ENCODE measurements at regions not wholly inside any gene's neighbourhood (a gene's known extent, or its start where the extent isn't known, plus 50 kb on each side); places are given as distances from the start of the nearest gene placed in this dataset.
A peak's percentile ranks its signal among the peaks of the same experiment; 100 is the strongest.

GRCh38 chr2:120546865-120547390, 188.7 kb upstream of the GLI2 start:
- Histone ChIP-seq H3K27ac (ENCODE audit: low read length) (no peak overlapping the region), H3K4me3 (ENCODE audit: low read length) (no peak overlapping the region)

GRCh38 chr2:120547662-120548061, 188.0 kb upstream of the GLI2 start:
- Histone ChIP-seq H3K4me1 (ENCODE audit: control insufficient read depth, low read depth, low read length) (no peaks in the 10 kb centered on the region), H3K4me3 (ENCODE audit: low read length) (no peak overlapping the region), H3K9ac (ENCODE audit: low read length) (no peak overlapping the region), H3K27me3 (ENCODE audit: control insufficient read depth, insufficient read depth, low read length) (peaks cover 30% of the 10 kb centered on the region), H3K9me3 (ENCODE audit: control insufficient read depth, low read depth, low read length) (no peaks in the 10 kb centered on the region), H3K36me3 (ENCODE audit: control insufficient read depth, low read depth, low read length) (no peaks in the 10 kb centered on the region), H3K27ac (ENCODE audit: low read length) (no peak overlapping the region)

More at GRCh38 chr2:120546865-120547390, 188.7 kb upstream of the GLI2 start:
- Histone ChIP-seq H3K9me3 (ENCODE audit: control insufficient read depth, low read depth, low read length) (no peaks in the 10 kb centered on the region), H3K9ac (ENCODE audit: low read length) (no peak overlapping the region), H3K27me3 (ENCODE audit: control insufficient read depth, insufficient read depth, low read length) (peaks cover 23% of the 10 kb centered on the region), H3K36me3 (ENCODE audit: control insufficient read depth, low read depth, low read length) (no peaks in the 10 kb centered on the region), H3K4me1 (ENCODE audit: control insufficient read depth, low read depth, low read length) (no peaks in the 10 kb centered on the region)

- Histone ChIP-seq H3K4me3 (ENCODE audit: low read length) (no peak overlapping the region), H3K4me1 (ENCODE audit: control insufficient read depth, low read depth, low read length) (no peaks in the 10 kb centered on the region), H3K36me3 (ENCODE audit: control insufficient read depth, low read depth, low read length) (no peaks in the 10 kb centered on the region), H3K27ac (ENCODE audit: low read length) (no peak overlapping the region), H3K27me3 (ENCODE audit: control insufficient read depth, insufficient read depth, low read length) (peaks cover 37% of the 10 kb centered on the region), H3K9ac (ENCODE audit: low read length) (no peak overlapping the region), H3K9me3 (ENCODE audit: control insufficient read depth, low read depth, low read length) (no peaks in the 10 kb centered on the region)
These were observed 186.8 kb upstream of the GLI2 start for GRCh38 chr2:120548627-120549608.

GRCh38 chr2:120549841-120550240, 185.8 kb upstream of the GLI2 start:
- Histone ChIP-seq H3K9ac (ENCODE audit: low read length) (no peak overlapping the region), H3K9me3 (ENCODE audit: control insufficient read depth, low read depth, low read length) (no peaks in the 10 kb centered on the region), H3K4me1 (ENCODE audit: control insufficient read depth, low read depth, low read length) (no peaks in the 10 kb centered on the region), H3K27ac (ENCODE audit: low read length) (no peak overlapping the region), H3K27me3 (ENCODE audit: control insufficient read depth, insufficient read depth, low read length) (peaks cover 46% of the 10 kb centered on the region), H3K36me3 (ENCODE audit: control insufficient read depth, low read depth, low read length) (no peaks in the 10 kb centered on the region), H3K4me3 (ENCODE audit: low read length) (no peak overlapping the region)

GRCh38 chr2:120550282-120550681, 185.4 kb upstream of the GLI2 start:
- Histone ChIP-seq H3K36me3 (ENCODE audit: control insufficient read depth, low read depth, low read length) (no peaks in the 10 kb centered on the region), H3K4me1 (ENCODE audit: control insufficient read depth, low read depth, low read length) (no peaks in the 10 kb centered on the region), H3K9ac (ENCODE audit: low read length) (no peak overlapping the region), H3K27me3 (ENCODE audit: control insufficient read depth, insufficient read depth, low read length) (peaks cover 49% of the 10 kb centered on the region), H3K27ac (ENCODE audit: low read length) (no peak overlapping the region), H3K4me3 (ENCODE audit: low read length) (no peak overlapping the region), H3K9me3 (ENCODE audit: control insufficient read depth, low read depth, low read length) (no peaks in the 10 kb centered on the region)

GRCh38 chr2:120550893-120551446, 184.7 kb upstream of the GLI2 start:
- Histone ChIP-seq H3K9ac (ENCODE audit: low read length) (no peak overlapping the region), H3K4me3 (ENCODE audit: low read length) (no peak overlapping the region), H3K9me3 (ENCODE audit: control insufficient read depth, low read depth, low read length) (no peaks in the 10 kb centered on the region), H3K4me1 (ENCODE audit: control insufficient read depth, low read depth, low read length) (no peaks in the 10 kb centered on the region), H3K36me3 (ENCODE audit: control insufficient read depth, low read depth, low read length) (no peaks in the 10 kb centered on the region), H3K27me3 (ENCODE audit: control insufficient read depth, insufficient read depth, low read length) (peaks cover 49% of the 10 kb centered on the region), H3K27ac (ENCODE audit: low read length) (no peak overlapping the region)

GRCh38 chr2:120551522-120551921, 184.1 kb upstream of the GLI2 start:
- H3K27ac ChIP-seq (ENCODE audit: low read length): no peak overlapping the region
- no peaks in the 10 kb centered on the region for H3K4me1 ChIP-seq (ENCODE audit: control insufficient read depth, low read depth, low read length)
- no peak overlapping the region for H3K4me3 ChIP-seq (ENCODE audit: low read length)
- H3K27me3 ChIP-seq (ENCODE audit: control insufficient read depth, insufficient read depth, low read length): peaks cover 53% of the 10 kb centered on the region
- H3K36me3 ChIP-seq (ENCODE audit: control insufficient read depth, low read depth, low read length): no peaks in the 10 kb centered on the region
- no peaks in the 10 kb centered on the region for H3K9me3 ChIP-seq (ENCODE audit: control insufficient read depth, low read depth, low read length)
- no peak overlapping the region for H3K9ac ChIP-seq (ENCODE audit: low read length)

GRCh38 chr2:120552079-120552478, 183.6 kb upstream of the GLI2 start:
- no peaks in the 10 kb centered on the region for H3K4me1 ChIP-seq (ENCODE audit: control insufficient read depth, low read depth, low read length)
- H3K9me3 ChIP-seq (ENCODE audit: control insufficient read depth, low read depth, low read length): no peaks in the 10 kb centered on the region
- no peak overlapping the region for H3K27ac ChIP-seq (ENCODE audit: low read length)
- H3K9ac ChIP-seq (ENCODE audit: low read length): no peak overlapping the region
- no peaks in the 10 kb centered on the region for H3K36me3 ChIP-seq (ENCODE audit: control insufficient read depth, low read depth, low read length)
- H3K4me3 ChIP-seq (ENCODE audit: low read length): no peak overlapping the region
- H3K27me3 ChIP-seq (ENCODE audit: control insufficient read depth, insufficient read depth, low read length): peaks cover 53% of the 10 kb centered on the region

GRCh38 chr2:120552800-120553481, 182.7 kb upstream of the GLI2 start:
- no peak overlapping the region for H3K9ac ChIP-seq (ENCODE audit: low read length)
- H3K27ac ChIP-seq (ENCODE audit: low read length): no peak overlapping the region
- peaks cover 53% of the 10 kb centered on the region for H3K27me3 ChIP-seq (ENCODE audit: control insufficient read depth, insufficient read depth, low read length)
- H3K9me3 ChIP-seq (ENCODE audit: control insufficient read depth, low read depth, low read length): no peaks in the 10 kb centered on the region
- no peaks in the 10 kb centered on the region for H3K36me3 ChIP-seq (ENCODE audit: control insufficient read depth, low read depth, low read length)
- H3K4me1 ChIP-seq (ENCODE audit: control insufficient read depth, low read depth, low read length): no peaks in the 10 kb centered on the region
- H3K4me3 ChIP-seq (ENCODE audit: low read length): peak overlapping the region; percentile 56

GRCh38 chr2:120554625-120555032, 181.0 kb upstream of the GLI2 start:
- H3K9ac ChIP-seq (ENCODE audit: low read length): no peak overlapping the region
- no peaks in the 10 kb centered on the region for H3K4me1 ChIP-seq (ENCODE audit: control insufficient read depth, low read depth, low read length)
- H3K27ac ChIP-seq (ENCODE audit: low read length): no peak overlapping the region
- no peaks in the 10 kb centered on the region for H3K9me3 ChIP-seq (ENCODE audit: control insufficient read depth, low read depth, low read length)
- H3K36me3 ChIP-seq (ENCODE audit: control insufficient read depth, low read depth, low read length): no peaks in the 10 kb centered on the region
- peaks cover 53% of the 10 kb centered on the region for H3K27me3 ChIP-seq (ENCODE audit: control insufficient read depth, insufficient read depth, low read length)
- H3K4me3 ChIP-seq (ENCODE audit: low read length): no peak overlapping the region

GRCh38 chr2:120555092-120555491, 180.6 kb upstream of the GLI2 start:
- no peaks in the 10 kb centered on the region for H3K9me3 ChIP-seq (ENCODE audit: control insufficient read depth, low read depth, low read length)
- peaks cover 49% of the 10 kb centered on the region for H3K27me3 ChIP-seq (ENCODE audit: control insufficient read depth, insufficient read depth, low read length)
- no peak overlapping the region for H3K27ac ChIP-seq (ENCODE audit: low read length)
- no peaks in the 10 kb centered on the region for H3K4me1 ChIP-seq (ENCODE audit: control insufficient read depth, low read depth, low read length)
- H3K4me3 ChIP-seq (ENCODE audit: low read length): no peak overlapping the region
- H3K9ac ChIP-seq (ENCODE audit: low read length): no peak overlapping the region
- H3K36me3 ChIP-seq (ENCODE audit: control insufficient read depth, low read depth, low read length): no peaks in the 10 kb centered on the region
